ENCODE measurements at regions not wholly inside any gene's neighbourhood (a gene's known extent, or its start where the extent isn't known, plus 50 kb on each side); places are given as distances from the start of the nearest gene placed in this dataset.

DNA sequence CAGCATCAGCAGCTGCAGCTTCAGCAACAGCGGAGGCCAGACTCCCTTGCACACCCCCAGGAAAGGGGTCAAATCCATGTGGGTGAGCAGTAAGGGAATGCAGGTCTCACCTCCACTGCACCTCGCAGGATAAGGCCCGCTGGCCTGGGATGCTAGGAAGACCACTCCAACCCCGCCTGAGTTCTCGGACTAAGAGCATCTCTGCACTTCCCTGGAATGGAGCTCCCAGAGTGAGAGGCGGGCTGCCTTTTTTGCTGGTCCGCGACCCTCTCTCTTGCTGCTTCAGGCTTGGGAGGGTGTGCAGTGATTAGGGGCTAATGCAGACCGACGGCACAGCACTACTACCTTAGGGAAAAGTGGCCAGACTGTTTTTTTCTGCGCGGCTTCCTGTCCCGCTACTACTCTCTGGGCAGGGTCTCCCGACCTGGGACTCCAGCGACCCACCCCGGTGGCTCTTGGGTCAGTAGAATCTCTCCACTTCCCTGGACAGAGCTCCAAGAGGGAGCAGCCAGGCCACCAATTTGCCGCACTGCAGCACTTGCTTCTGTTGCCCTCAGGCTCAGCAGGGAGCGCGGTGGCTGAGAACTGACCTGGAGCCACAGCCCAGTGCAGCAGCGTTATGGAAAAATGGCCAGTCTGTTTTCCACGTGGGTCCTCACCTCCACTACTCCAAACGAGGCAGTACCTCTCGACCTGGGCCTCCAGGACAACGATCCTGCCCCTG lies 480.4 kb downstream of the CDH8 start:
- H3K9me3 ChIP-seq = no peaks in the 10 kb centered on the region
- no peaks in the 10 kb centered on the region for H3K36me3 ChIP-seq (ENCODE audit: low read depth)
- no peaks in the 10 kb centered on the region for H3K4me1 ChIP-seq (ENCODE audit: low read depth)
- H3K4me3 ChIP-seq = no peak overlapping the region
- TF ChIP-seq, protein P1, sequence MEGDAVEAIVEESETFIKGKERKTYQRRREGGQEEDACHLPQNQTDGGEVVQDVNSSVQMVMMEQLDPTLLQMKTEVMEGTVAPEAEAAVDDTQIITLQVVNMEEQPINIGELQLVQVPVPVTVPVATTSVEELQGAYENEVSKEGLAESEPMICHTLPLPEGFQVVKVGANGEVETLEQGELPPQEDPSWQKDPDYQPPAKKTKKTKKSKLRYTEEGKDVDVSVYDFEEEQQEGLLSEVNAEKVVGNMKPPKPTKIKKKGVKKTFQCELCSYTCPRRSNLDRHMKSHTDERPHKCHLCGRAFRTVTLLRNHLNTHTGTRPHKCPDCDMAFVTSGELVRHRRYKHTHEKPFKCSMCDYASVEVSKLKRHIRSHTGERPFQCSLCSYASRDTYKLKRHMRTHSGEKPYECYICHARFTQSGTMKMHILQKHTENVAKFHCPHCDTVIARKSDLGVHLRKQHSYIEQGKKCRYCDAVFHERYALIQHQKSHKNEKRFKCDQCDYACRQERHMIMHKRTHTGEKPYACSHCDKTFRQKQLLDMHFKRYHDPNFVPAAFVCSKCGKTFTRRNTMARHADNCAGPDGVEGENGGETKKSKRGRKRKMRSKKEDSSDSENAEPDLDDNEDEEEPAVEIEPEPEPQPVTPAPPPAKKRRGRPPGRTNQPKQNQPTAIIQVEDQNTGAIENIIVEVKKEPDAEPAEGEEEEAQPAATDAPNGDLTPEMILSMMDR (IDR thresholded peaks at IDR 0.05) = no peak
- DNase-seq (no peak), ATAC-seq (no peak)
- intact Hi-C loops (cut with DNase I, micrococcal nuclease) = no loop called here

DNA sequence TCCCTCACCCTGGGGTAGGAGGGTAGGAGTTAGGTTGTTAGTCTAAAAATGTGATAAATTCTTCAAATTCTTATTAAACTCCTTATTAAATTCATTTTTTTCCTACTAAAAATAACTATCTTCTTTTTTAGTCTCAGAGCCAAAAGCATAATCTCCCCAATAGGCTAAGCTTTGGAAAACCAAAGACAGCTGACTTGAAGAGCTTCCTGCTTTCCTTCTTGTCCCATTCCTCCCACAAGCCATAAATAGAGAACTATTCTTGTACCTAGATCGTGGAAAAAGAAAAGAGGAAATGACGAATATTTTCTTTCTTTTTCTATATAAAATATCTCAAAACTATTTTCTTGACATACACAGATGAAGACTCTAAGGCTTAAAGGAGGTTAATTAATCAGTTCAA lies 486.9 kb downstream of the CDH8 start:
- TF ChIP-seq, protein P1 (IDR thresholded peaks at IDR 0.05) = no peak
- H3K4me1 ChIP-seq (ENCODE audit: low read depth) = no peaks in the 10 kb centered on the region
- no peaks in the 10 kb centered on the region for H3K9me3 ChIP-seq
- H3K4me3 ChIP-seq = no peak overlapping the region
- H3K36me3 ChIP-seq (ENCODE audit: low read depth) = no peaks in the 10 kb centered on the region
- DNase-seq (no peak), ATAC-seq (no peak)
- intact Hi-C loops (cut with DNase I, micrococcal nuclease) = no loop called here

DNA sequence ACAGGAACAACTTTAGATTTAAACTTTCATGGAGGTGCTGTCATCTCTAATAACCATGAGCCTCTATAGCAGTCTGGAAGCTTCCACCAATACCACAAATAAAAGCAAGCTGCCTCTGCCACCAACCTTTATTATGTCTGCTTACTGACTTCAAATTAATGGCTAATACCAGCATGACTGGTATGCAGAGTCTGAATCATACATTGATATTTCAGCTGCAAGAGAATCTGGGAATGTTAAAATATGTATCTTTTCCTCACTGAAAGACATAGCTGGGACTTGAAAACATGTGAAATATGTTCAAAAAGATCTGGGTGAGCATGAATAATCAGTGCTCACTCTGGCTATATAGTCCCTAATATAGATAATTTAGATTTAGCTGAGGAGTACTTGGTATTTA lies 488.6 kb downstream of the CDH8 start:
- Histone ChIP-seq H3K9me3 (no peaks in the 10 kb centered on the region), H3K4me3 (no peak overlapping the region)

DNA sequence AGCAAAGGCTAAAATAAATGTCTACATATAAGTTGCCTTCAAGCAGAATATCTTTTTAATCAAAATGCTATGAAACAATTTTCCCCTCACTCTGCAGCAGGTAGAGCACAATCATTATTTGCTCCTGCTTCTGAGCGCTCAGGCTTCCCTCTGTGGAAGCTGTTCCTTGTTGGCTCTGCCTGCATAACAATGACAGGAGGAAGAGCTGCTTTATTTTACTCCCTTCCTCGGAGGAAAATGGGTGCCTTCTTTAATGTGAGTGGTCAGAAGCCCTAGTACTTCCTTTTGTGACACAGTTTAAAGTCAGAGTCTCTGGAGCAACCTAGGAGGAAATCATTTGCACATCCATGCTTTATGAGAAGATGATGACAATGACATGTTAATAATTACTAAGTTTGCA lies 492.1 kb downstream of the CDH8 start:
- intact Hi-C loops (cut with DNase I, micrococcal nuclease) = no loop called here

More for the DNA sequence above, 488.6 kb downstream of the CDH8 start:
- no peaks in the 10 kb centered on the region for H3K36me3 ChIP-seq (ENCODE audit: low read depth)
- no peak for ATAC-seq
- intact Hi-C loops (cut with DNase I, micrococcal nuclease) = no loop called here
- no peaks in the 10 kb centered on the region for H3K4me1 ChIP-seq (ENCODE audit: low read depth)
- TF ChIP-seq, protein P1 (IDR thresholded peaks at IDR 0.05) = no peak
- DNase-seq = no peak

DNA sequence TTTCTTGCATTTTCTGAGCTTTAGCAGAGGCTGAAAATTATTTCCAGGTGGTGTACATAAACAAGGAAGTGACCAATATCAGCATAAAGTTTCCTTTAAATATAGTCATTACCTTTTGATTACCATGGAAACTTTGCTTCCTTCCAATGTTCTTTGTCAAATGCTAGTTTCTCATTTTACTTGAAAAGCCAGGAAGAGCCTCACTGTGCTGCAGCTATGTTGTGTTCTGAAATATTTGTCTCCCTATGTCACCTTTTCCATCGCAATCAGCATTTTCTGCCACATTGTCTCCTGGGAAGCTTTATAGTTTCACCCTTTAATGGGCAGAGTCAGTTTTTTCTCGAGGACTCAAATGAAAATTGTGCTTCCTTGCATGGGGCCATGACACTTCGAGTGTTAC lies 496.0 kb downstream of the CDH8 start:
- ATAC-seq (no peak), DNase-seq (no peak)
- Histone ChIP-seq H3K4me3 (no peak overlapping the region), H3K36me3 (ENCODE audit: low read depth) (no peaks in the 10 kb centered on the region), H3K4me1 (ENCODE audit: low read depth) (no peaks in the 10 kb centered on the region), H3K9me3 (peaks cover 4% of the 10 kb centered on the region)
- TF ChIP-seq, protein P1 (IDR thresholded peaks at IDR 0.05) = no peak
- intact Hi-C loops (cut with DNase I, micrococcal nuclease) = no loop called here

More for the DNA sequence above, 492.1 kb downstream of the CDH8 start:
- ATAC-seq = no peak
- H3K4me3 ChIP-seq = no peak overlapping the region
- peaks cover 4% of the 10 kb centered on the region for H3K9me3 ChIP-seq
- no peak for DNase-seq
- H3K4me1 ChIP-seq (ENCODE audit: low read depth) = no peaks in the 10 kb centered on the region
- H3K36me3 ChIP-seq (ENCODE audit: low read depth) = no peaks in the 10 kb centered on the region
- TF ChIP-seq, protein P1 (IDR thresholded peaks at IDR 0.05) = no peak

Data from mucosa of descending colon (tissue), 3 donors.